Inflammatory macrophage treated with lipopolysaccharide for 4 hours (primary cell): ENCODE measurements at regions not wholly inside any gene's neighbourhood (a gene's known extent, or its start where the extent isn't known, plus 50 kb on each side); places are given as distances from the start of the nearest gene placed in this dataset.

Experiments
- DNase-seq: peaks from one replicate; pipeline ENCODE4 v3.0.0-alpha.2; 2020

DNA sequence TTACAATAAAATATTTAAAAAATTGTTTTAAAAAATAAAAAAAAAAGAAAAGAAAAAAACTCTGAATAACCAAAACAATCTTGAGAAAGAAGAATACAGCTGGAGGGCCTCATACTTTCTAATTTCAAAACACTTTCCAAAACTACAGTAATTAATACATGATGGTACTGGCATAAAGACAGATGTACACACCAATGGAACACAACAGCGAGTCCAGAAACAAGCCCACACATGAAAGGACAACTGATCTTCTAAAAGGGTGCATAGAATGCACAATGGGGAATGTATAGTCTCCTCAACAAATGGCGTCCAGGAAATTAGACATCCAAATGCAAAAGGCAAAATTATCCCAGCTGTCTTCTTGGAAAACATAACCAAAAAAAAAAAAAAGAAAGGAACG lies 99.6 kb downstream of the LURAP1L start:
- DNase-seq: no peak

DNA sequence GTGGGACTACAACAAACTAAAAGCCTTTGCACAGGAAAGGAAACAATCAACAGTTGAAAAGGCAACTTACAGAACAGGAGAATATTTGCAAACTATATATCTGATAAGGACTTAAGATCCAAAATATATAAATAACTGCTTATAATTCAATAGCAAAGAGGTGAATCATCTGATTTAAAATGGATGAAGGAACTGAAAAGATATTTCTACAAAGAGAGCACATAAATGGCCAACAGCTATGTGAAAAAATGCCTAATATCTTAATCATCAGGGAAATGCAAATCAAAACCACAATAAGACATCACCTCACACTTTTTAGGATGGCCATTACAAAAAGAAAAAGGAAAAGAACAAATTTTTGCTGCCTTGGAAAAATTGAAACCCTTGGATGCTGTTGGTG lies 100.4 kb downstream of the LURAP1L start:
- DNase-seq: no peak

DNA sequence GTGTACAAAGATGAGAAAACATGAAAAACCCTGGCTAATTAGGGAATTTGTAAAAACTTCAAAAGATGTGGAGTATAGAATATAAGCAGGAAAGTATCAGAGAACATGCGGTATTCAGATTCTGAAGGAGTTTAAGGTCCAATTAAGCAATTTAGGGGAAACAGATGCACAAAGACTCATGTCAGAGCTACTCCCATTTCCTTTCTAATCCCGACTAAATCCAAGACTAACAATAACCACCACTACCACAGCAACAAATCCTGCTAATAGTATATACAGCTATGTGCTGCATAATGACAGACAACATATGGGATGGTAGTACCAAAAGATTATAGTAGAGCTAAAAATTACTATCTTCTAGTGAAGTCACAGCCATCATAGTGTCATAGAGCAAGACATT lies 102.1 kb downstream of the LURAP1L start:
- no peak for DNase-seq

DNA sequence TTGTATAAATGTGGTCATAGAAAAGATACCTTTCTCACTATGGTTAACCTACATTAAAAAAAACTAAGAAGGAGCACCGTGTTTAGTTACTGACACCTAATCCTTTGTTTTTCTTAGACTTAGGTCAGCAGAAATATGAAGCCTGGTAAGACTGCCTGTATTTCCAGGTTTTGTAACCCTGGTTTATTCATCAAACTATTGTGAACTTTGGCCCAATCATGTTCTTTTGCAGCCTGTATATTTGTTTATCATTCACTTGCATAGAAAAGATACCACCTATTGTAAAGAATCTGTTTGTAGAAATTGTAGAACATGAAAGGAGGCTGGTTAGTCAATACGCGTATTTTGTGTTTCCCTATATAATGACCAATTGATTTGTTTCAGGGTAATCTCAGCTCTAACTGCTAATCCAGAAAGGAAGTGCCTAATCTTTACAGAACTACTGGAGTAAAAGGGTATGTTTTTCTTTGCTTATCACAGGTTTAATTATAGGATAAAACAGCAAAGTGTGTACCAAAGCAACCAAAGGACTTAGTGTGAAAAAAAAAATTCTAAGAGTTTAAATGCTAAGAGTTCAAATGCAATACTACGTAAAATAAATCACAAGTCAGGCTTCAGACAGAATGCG lies 103.6 kb downstream of the LURAP1L start:
- no peak for DNase-seq

GRCh38 chr9:12879961-12880360 lies 105.1 kb downstream of the LURAP1L start:
- DNase-seq: no peak

DNA sequence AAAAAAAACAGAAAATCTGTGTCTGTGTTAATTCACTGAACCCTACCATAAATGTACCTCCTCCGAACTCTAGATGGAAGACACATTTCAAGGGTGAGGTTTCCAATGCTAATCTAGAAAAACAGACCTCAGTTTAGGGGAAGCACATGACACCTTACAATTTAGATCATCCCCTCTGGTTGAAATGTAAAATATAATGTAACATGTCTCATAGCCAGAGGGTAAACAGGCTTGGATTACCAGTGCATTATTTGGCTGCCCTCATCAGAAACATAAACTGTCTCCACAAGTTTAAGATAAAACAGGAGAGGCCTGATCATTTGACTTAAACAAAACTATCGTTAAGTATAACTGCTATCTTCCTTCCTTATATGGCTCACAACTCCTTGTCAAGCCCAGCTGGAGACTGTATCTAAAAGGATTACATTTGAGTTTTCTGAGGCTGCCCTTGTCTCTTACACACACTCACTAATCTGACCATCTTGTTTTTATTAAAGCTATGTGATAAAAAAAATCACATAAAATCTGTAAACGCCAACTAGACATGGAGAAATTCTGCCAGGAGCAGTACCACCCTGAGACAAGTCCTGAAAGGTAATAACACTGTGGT lies 105.7 kb downstream of the LURAP1L start:
- DNase-seq: no peak

GRCh38 chr9:12882430-12882829 lies 107.6 kb downstream of the LURAP1L start:
- no peak for DNase-seq

- DNase-seq: no peak
Measured at GRCh38 chr9:12884736-12885395, 110.0 kb downstream of the LURAP1L start.

GRCh38 chr9:12889402-12890106 lies 114.7 kb downstream of the LURAP1L start:
- no peak for DNase-seq

DNA sequence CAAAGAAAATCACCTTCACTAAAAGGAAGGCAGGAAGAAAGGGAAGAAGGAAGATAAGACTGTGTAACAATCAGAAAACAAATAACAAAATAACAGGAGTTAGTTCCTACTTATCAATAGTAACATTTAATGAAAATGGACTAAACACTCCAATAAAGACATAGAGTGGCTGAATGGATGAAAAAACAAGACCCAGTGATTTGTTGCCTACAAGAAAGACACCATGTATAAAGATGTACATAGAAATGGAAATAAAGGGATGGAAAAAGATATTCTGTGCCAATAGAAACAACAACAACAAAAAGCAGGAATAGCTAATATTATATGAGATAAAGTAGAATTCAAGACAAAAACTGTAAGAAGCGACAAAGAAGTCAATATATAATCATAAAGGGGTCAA lies 116.8 kb downstream of the LURAP1L start:
- no peak for DNase-seq

- no peak for DNase-seq
Measured at GRCh38 chr9:12903316-12903715, 128.5 kb downstream of the LURAP1L start.

- no peak for DNase-seq
Measured at GRCh38 chr9:12904261-12905000, 129.6 kb downstream of the LURAP1L start.

DNA sequence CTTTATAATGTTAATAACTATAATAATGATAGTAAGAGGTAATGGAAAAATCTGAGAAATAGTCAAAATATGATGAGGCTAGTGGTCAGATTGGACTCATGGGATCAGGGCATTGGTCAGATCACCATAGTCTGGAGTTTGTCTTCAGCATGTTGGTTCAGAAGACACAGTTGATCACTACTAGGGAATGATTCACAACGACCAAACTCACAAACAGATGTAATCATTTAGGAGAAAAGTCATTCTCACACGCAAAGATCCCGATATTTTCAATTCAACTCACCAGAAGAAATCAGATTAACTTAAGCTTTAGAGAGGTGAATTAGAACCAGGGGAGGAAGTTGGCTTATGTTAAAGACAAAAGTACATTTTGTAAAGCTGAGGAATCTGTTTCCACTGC lies 131.8 kb downstream of the LURAP1L start:
- no peak for DNase-seq

GRCh38 chr9:12908895-12909294 lies 134.1 kb downstream of the LURAP1L start:
- no peak for DNase-seq

DNA sequence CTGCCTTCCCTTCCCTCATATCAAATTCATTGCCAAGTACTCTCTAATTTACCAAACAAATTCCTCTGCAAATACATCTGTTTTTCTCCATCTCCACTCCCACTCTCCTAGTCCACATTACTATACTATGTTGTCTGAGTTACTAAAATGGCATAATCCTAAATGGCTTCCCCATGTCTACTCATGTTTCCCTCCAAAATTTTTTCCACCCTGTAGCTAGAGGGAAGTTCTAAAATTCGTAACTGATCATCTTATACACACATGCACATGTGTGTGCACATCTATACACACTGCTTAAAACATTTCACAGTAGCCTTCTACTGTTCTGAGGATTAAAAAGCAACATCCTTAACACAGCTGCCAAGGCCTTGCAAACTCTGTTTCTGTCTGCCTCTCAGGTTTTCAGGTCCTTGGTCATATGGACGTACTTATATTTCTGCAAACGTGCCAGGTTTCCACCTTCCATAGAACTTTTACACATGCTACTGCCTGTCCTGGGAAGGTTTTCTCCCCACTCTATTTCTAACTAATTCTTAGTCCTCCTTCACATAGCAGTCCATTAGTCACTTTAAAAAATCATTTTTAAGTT lies 140.6 kb downstream of the LURAP1L start:
- DNase-seq: no peak

GRCh38 chr9:12916042-12916441 lies 141.2 kb downstream of the LURAP1L start:
- no peak for DNase-seq

GRCh38 chr9:12920437-12920836 lies 145.6 kb downstream of the LURAP1L start:
- no peak for DNase-seq

DNA sequence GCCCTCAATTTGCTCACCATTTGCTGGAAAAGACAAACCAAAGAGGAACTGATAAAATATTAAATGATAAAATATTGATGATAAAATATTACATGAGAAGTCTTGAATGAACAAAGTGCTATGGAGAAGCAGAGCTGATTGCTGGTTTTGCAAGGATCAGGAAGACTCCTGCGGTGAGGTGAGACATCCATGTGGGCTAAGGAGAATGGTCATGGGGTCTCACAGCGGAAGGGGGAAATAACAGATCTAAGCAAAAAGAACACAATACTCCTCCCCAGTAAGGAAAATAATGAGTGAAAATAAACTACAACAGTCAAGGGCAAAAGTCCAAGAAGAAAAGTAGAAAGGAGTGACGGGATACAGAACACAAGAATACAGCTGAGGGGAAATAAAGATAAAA lies 146.8 kb downstream of the LURAP1L start:
- DNase-seq: no peak

GRCh38 chr9:12922224-12922866 lies 147.5 kb downstream of the LURAP1L start:
- no peak for DNase-seq

DNA sequence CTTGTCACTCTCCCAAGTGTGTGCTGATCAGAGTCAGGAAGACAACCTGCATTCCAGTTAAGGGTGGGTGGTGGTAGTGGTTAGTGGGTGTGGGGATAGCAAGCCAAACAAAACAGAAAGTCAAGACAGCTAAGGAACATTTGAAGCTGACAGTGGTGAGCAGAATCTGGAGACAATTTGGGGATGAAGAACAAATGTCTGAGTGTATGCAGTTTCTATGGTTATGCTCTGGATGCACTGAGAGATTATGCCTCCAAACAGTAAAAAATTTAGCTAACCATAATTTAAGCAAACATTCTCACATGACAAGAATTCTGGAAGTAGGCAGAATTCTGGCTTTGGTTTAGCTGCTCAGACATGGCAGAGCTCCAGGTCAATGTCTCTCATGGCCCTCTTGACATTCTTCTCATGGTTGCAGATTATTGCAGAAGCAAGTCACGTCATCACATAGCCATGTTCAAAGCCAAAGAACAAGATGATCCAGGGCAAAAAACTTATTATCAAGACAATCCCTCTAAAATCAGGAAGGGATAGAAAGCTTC lies 148.7 kb downstream of the LURAP1L start:
- no peak for DNase-seq

DNA sequence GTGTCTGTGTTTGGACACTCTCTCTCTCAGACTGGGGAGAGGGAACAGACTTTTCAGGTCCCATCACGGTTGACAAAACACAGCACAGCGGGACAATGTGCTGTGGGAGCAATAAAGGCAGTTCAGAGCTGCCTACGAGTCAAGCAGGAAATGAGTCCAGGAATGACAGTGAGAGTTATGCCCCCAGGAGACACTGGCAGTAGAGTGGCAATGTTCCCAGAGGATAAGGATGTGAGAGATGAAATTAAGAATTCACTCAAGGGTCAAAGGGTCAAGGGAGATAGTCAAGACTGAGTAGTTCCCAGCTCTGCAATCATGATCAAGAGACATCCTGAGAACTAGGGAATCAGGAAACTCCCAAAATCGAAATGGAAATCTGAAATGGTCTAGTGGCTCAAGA lies 156.1 kb downstream of the LURAP1L start:
- DNase-seq: no peak

DNA sequence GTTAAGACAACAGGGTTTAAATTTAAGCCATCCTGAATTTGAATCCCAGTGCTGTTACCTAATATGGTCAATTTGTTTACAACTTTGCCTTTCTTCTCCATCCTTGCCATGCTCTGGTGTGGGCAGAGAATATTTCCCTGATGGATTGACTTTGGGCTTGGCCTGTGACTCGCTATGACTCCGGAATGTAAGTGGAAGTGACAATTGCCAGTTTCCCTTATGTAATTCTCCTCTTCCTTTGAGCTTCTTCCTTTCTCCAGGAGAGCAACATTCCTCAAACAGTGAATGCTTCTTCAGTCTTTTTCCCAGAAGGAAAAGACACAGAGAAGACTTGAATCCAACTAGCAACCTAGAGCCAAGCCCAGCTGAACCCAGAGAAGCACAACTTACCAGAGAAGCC lies 159.1 kb downstream of the LURAP1L start:
- no peak for DNase-seq
